ENCODE measurements at regions not wholly inside any gene's neighbourhood (a gene's known extent, or its start where the extent isn't known, plus 50 kb on each side); places are given as distances from the start of the nearest gene placed in this dataset.

DNA sequence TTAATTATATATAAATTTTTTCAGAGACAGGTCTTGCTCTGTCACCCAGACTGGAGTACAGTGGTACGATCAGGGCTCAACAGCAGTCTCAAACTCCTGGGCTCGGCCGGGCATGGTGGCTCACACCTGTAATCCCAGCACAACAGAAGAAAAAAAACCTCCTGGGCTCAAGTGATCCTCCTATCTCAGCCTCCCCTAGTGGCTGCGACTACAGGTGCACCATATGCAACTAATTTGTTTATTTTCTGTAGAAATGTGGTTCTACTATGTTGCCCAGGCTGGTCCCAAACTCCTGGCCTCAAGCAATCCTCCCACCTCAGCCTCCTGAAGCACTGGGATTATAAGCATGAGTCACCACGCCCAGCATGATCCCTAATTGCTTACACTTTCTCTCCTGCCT is 56.1 kb upstream of the SLC35C1 start:
- TF ChIP-seq CTCF (IDR thresholded peaks at IDR 0.05) = no peak
- TF ChIP-seq POLR2A (IDR thresholded peaks at IDR 0.05) = no peak
